Stimulated activated naive CD8-positive, alpha-beta T cell treated with anti-CD3 and anti-CD28 coated beads, Interleukin-15, amount 100 ng/mL, for 72 hours (primary cell): ENCODE measurements at regions not wholly inside any gene's neighbourhood (a gene's known extent, or its start where the extent isn't known, plus 50 kb on each side); places are given as distances from the start of the nearest gene placed in this dataset.

ENCODE experiments used
- ATAC-seq: fragments of 150-1000 bp; cut with Tn5 transposase; 2 replicates; pipeline ENCODE4 v1.10.0; 2021; ENCODE audit warnings: mild to moderate bottlenecking, moderate library complexity
- DNase-seq, 2 donors: peaks; one replicate each; pipeline ENCODE4 v3.0.0; 2021 to 2022
- H3K27ac Mint-ChIP-seq, 2 donors: one replicate each; pipeline ENCODE4 v1.8.0; 2022; ENCODE audit warnings: mild to moderate bottlenecking in 2 of 2, mixed read lengths in 2 of 2, moderate library complexity in 2 of 2
- H3K27me3 Mint-ChIP-seq: one replicate; pipeline ENCODE4 v1.8.0; 2022; ENCODE audit warnings: mixed read lengths
- H3K4me1 Mint-ChIP-seq: one replicate; pipeline ENCODE4 v1.8.0; 2022; ENCODE audit warnings: mild to moderate bottlenecking, mixed read lengths
- H3K4me3 Mint-ChIP-seq, 2 donors: one replicate each; pipeline ENCODE4 v1.8.0; 2022; ENCODE audit warnings: mild to moderate bottlenecking in 2 of 2, mixed read lengths in 2 of 2, moderate library complexity in 1 of 2
- H3K9me3 Mint-ChIP-seq, 2 donors: one replicate each; pipeline ENCODE4 v1.8.0; 2022; ENCODE audit warnings: mixed read lengths in 2 of 2

- ATAC-seq (no peak), DNase-seq (no peak)
- Mint-ChIP-seq H3K4me3 (no peak overlapping the region), H3K9me3 (no peaks in the 10 kb centered on the region), H3K4me1 (no peaks in the 10 kb centered on the region), H3K27ac (no peak overlapping the region), H3K27me3 (no peaks in the 10 kb centered on the region)
These were observed 437.0 kb downstream of the FSCB start for GRCh38 chr14:44070046-44070445.

GRCh38 chr14:44053422-44053821 is 453.7 kb downstream of the FSCB start:
- H3K4me3 Mint-ChIP-seq: no peak overlapping the region
- H3K27ac Mint-ChIP-seq: no peak overlapping the region
- no peaks in the 10 kb centered on the region for H3K27me3 Mint-ChIP-seq
- H3K9me3 Mint-ChIP-seq: peaks cover 0 to 13% of the 10 kb centered on the region in 2 donors
- no peaks in the 10 kb centered on the region for H3K4me1 Mint-ChIP-seq
- ATAC-seq (no peak), DNase-seq (no peak)

DNA sequence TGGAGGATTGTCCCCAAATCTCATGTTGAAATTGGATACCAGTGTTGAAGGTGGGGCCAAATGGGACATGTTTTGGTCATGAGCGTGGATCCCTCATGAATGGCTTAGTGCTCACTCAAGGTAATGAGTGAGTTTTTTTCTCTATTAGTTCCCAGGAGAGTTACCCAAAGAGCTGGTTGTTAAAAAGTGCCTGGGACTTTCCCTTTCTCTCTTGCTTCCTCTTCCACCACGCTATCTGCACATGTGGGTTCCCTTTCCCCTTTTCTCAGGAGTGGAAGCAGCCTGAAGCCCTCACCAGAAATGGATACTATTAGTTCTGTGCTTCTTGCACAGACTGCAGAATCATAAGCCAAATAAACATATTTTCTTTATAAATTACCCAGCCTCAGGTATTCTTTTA is 465.4 kb downstream of the FSCB start:
- no peak overlapping the region for H3K4me3 Mint-ChIP-seq

GRCh38 chr14:44040561-44040960 is 466.5 kb downstream of the FSCB start:
- Mint-ChIP-seq H3K9me3 (peaks cover 26 to 27% of the 10 kb centered on the region in 2 donors), H3K4me1 (no peaks in the 10 kb centered on the region), H3K27ac (no peak overlapping the region), H3K27me3 (no peaks in the 10 kb centered on the region), H3K4me3 (no peak overlapping the region)
- ATAC-seq (no peak), DNase-seq (no peak)

More for the DNA sequence above, 465.4 kb downstream of the FSCB start:
- H3K27ac Mint-ChIP-seq: no peak overlapping the region
- H3K4me1 Mint-ChIP-seq: no peaks in the 10 kb centered on the region
- no peaks in the 10 kb centered on the region for H3K27me3 Mint-ChIP-seq
- H3K9me3 Mint-ChIP-seq: peaks cover 29 to 37% of the 10 kb centered on the region in 2 donors
- DNase-seq (no peak), ATAC-seq (no peak)

GRCh38 chr14:44036248-44036647 is 470.8 kb downstream of the FSCB start:
- H3K27me3 Mint-ChIP-seq: no peaks in the 10 kb centered on the region
- DNase-seq: no peak
- H3K9me3 Mint-ChIP-seq: peaks cover 21 to 29% of the 10 kb centered on the region in 2 donors
- H3K4me1 Mint-ChIP-seq: no peaks in the 10 kb centered on the region
- no peak for ATAC-seq
- H3K4me3 Mint-ChIP-seq: no peak overlapping the region
- H3K27ac Mint-ChIP-seq: no peak overlapping the region

DNA sequence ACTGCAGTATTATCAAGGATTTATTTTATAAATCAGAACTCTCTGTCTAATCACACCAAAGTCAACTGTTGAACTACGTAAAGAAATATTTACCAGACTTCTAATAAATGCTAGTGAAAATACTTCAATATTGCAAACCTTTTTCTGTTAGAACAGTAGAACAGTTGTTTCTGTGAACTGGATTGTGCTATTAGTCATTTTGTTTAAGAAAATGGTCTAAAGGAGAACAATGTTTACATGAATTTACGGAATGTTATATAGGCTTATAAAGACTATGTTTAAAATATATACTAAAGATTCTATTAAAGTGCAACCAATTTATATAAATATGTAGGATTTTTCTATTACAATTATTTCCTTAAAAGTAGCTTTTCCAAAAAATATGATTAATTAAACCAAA is 471.4 kb downstream of the FSCB start:
- no peaks in the 10 kb centered on the region for H3K27me3 Mint-ChIP-seq
- peaks cover 21 to 29% of the 10 kb centered on the region in 2 donors for H3K9me3 Mint-ChIP-seq
- no peak overlapping the region for H3K27ac Mint-ChIP-seq
- no peak overlapping the region for H3K4me3 Mint-ChIP-seq
- ATAC-seq: no peak
- no peaks in the 10 kb centered on the region for H3K4me1 Mint-ChIP-seq
- DNase-seq: no peak

- no peak for ATAC-seq
- peaks cover 0 to 5% of the 10 kb centered on the region in 2 donors for H3K9me3 Mint-ChIP-seq
These were observed 476.2 kb downstream of the FSCB start for GRCh38 chr14:44030831-44031383.

GRCh38 chr14:44029933-44030332 is 477.1 kb downstream of the FSCB start:
- no peaks in the 10 kb centered on the region for H3K27me3 Mint-ChIP-seq
- DNase-seq: no peak
- H3K4me1 Mint-ChIP-seq: no peaks in the 10 kb centered on the region
- peaks cover 0 to 5% of the 10 kb centered on the region in 2 donors for H3K9me3 Mint-ChIP-seq
- no peak for ATAC-seq
- no peak overlapping the region for H3K4me3 Mint-ChIP-seq
- H3K27ac Mint-ChIP-seq: no peak overlapping the region

More at GRCh38 chr14:44030831-44031383, 476.2 kb downstream of the FSCB start:
- Mint-ChIP-seq H3K27me3 (no peaks in the 10 kb centered on the region), H3K4me1 (no peaks in the 10 kb centered on the region), H3K27ac (no peak overlapping the region), H3K4me3 (no peak overlapping the region)
- no peak for DNase-seq

- ATAC-seq (no peak), DNase-seq (no peak)
- H3K4me1 Mint-ChIP-seq: no peaks in the 10 kb centered on the region
- no peaks in the 10 kb centered on the region for H3K27me3 Mint-ChIP-seq
- H3K27ac Mint-ChIP-seq: no peak overlapping the region
- no peak overlapping the region for H3K4me3 Mint-ChIP-seq
- peaks cover 0 to 20% of the 10 kb centered on the region in 2 donors for H3K9me3 Mint-ChIP-seq
These were observed 479.7 kb downstream of the FSCB start for GRCh38 chr14:44027397-44027796.

- no peaks in the 10 kb centered on the region for H3K4me1 Mint-ChIP-seq
- ATAC-seq (no peak), DNase-seq (no peak)
- no peak overlapping the region for H3K27ac Mint-ChIP-seq
- no peaks in the 10 kb centered on the region for H3K27me3 Mint-ChIP-seq
- H3K4me3 Mint-ChIP-seq: no peak overlapping the region
- H3K9me3 Mint-ChIP-seq: peaks cover 7 to 22% of the 10 kb centered on the region in 2 donors
These were observed 496.5 kb downstream of the FSCB start for GRCh38 chr14:44010595-44010994.

GRCh38 chr14:44010071-44010470 is 497.0 kb downstream of the FSCB start:
- ATAC-seq: no peak
- no peak overlapping the region for H3K4me3 Mint-ChIP-seq
- H3K27ac Mint-ChIP-seq: no peak overlapping the region
- H3K27me3 Mint-ChIP-seq: no peaks in the 10 kb centered on the region
- peaks cover 4 to 21% of the 10 kb centered on the region in 2 donors for H3K9me3 Mint-ChIP-seq
- no peak for DNase-seq
- no peaks in the 10 kb centered on the region for H3K4me1 Mint-ChIP-seq

GRCh38 chr14:44009642-44010041 is 497.4 kb downstream of the FSCB start:
- no peaks in the 10 kb centered on the region for H3K4me1 Mint-ChIP-seq

GRCh38 chr14:43988989-43989388 is 518.1 kb downstream of the FSCB start:
- H3K4me1 Mint-ChIP-seq: no peaks in the 10 kb centered on the region
- no peaks in the 10 kb centered on the region for H3K9me3 Mint-ChIP-seq
- ATAC-seq (no peak), DNase-seq (no peak)
- no peak overlapping the region for H3K4me3 Mint-ChIP-seq
- H3K27ac Mint-ChIP-seq: no peak overlapping the region
- H3K27me3 Mint-ChIP-seq: no peaks in the 10 kb centered on the region

More at GRCh38 chr14:44009642-44010041, 497.4 kb downstream of the FSCB start:
- DNase-seq (no peak), ATAC-seq (no peak)
- Mint-ChIP-seq H3K9me3 (peaks cover 4 to 21% of the 10 kb centered on the region in 2 donors), H3K27me3 (no peaks in the 10 kb centered on the region), H3K4me3 (no peak overlapping the region), H3K27ac (no peak overlapping the region)

- no peaks in the 10 kb centered on the region for H3K27me3 Mint-ChIP-seq
- no peak overlapping the region for H3K4me3 Mint-ChIP-seq
- H3K4me1 Mint-ChIP-seq: no peaks in the 10 kb centered on the region
- ATAC-seq: no peak
- H3K9me3 Mint-ChIP-seq: peaks cover 4 to 6% of the 10 kb centered on the region in 2 donors
- no peak for DNase-seq
- H3K27ac Mint-ChIP-seq: no peak overlapping the region
These were observed 523.4 kb downstream of the FSCB start for GRCh38 chr14:43983721-43984120.

GRCh38 chr14:43981135-43981768 is 525.8 kb downstream of the FSCB start:
- Mint-ChIP-seq H3K4me1 (no peaks in the 10 kb centered on the region), H3K4me3 (no peak overlapping the region), H3K27ac (no peak overlapping the region), H3K9me3 (peaks cover 6 to 7% of the 10 kb centered on the region in 2 donors), H3K27me3 (no peaks in the 10 kb centered on the region)
- ATAC-seq (no peak), DNase-seq (no peak)

DNA sequence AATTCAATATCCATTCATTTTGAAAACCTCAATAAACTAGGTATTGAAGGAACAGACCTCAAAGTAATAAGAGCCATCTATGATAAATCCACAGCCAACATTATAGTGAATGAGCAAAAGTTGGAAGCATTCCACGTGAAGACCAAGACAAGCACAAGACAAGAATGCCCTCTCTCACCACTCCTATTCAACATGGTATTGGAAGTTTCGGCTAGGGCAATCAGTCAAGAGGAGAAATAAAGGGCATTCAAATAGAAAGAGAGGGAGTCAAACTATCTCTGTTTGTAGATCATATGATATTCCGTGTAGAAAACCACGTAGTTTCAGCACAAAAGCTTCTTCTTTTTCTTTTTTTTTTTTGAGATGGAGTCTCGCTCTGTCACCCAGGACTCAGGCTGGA is 550.3 kb downstream of the FSCB start:
- Mint-ChIP-seq H3K4me3 (no peak overlapping the region), H3K27me3 (no peaks in the 10 kb centered on the region), H3K27ac (no peak overlapping the region), H3K9me3 (peaks cover 0 to 9% of the 10 kb centered on the region in 2 donors), H3K4me1 (no peaks in the 10 kb centered on the region)
- no peak for DNase-seq
- no peak for ATAC-seq

GRCh38 chr14:43949400-43949799 is 557.7 kb downstream of the FSCB start:
- H3K4me3 Mint-ChIP-seq: no peak overlapping the region
- ATAC-seq: no peak
- H3K4me1 Mint-ChIP-seq: no peaks in the 10 kb centered on the region
- H3K27me3 Mint-ChIP-seq: no peaks in the 10 kb centered on the region
- no peak for DNase-seq
- H3K9me3 Mint-ChIP-seq: peaks cover 0 to 6% of the 10 kb centered on the region in 2 donors
- no peak overlapping the region for H3K27ac Mint-ChIP-seq
